ENCODE measurements at regions not wholly inside any gene's neighbourhood (a gene's known extent, or its start where the extent isn't known, plus 50 kb on each side); places are given as distances from the start of the nearest gene placed in this dataset.

- TF ChIP-seq CTCF (IDR thresholded peaks at IDR 0.05) (no peak), ZFX (IDR thresholded peaks at IDR 0.05; ENCODE audit: borderline replicate concordance) (no peak)
Measured at GRCh38 chrX:42691196-42691595, 86.8 kb downstream of the PPP1R2C start.

Data from 22Rv1 (cell line).